22Rv1 (cell line): ENCODE measurements at regions not wholly inside any gene's neighbourhood (a gene's known extent, or its start where the extent isn't known, plus 50 kb on each side); places are given as distances from the start of the nearest gene placed in this dataset.

ENCODE experiments used
- H3K27ac ChIP-seq: fragments of 450-650 bp; 2 replicates; pipeline ENCODE4 v1.5.1; 2017
- CTCF ChIP-seq: fragments of 450-650 bp; IDR thresholded peaks from 2 replicates; pipeline ENCODE4 v1.5.1; 2017; ENCODE audit warnings: mild to moderate bottlenecking
- ZFX ChIP-seq: fragments of 450-650 bp; IDR thresholded peaks from 2 replicates; pipeline ENCODE4 v1.6.1; 2017; ENCODE audit warnings: antibody characterized with exemption, borderline replicate concordance

- TF ChIP-seq CTCF (no peak), ZFX (no peak)
- H3K27ac ChIP-seq, result no peak overlapping the region
Measured at GRCh38 chr4:20505927-20506326, 194.3 kb upstream of the PACRGL start.

DNA sequence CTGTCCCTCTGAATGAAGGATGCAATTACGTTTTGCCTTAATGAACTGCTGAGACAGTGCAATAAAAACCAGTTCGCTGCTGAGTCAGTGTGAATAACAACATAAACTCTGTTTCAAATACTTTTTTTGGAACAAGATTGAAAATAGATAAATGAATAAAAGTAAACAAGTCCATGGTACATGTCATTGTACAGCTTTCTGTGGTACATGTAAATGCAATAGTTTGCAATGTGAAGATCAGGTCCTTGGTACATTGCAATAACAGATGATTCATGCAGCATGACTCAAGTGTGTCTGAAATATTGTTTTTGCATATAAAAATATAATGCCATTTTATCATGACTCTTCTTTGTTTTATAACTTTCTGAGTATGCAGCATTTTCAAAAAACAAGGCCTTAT is 193.4 kb upstream of the PACRGL start:
- no peak for TF ChIP-seq CTCF
- no peak for TF ChIP-seq ZFX
- no peak overlapping the region for H3K27ac ChIP-seq

GRCh38 chr4:20509315-20509714 is 190.9 kb upstream of the PACRGL start:
- TF ChIP-seq ZFX (no peak), CTCF (no peak)
- no peak overlapping the region for H3K27ac ChIP-seq

DNA sequence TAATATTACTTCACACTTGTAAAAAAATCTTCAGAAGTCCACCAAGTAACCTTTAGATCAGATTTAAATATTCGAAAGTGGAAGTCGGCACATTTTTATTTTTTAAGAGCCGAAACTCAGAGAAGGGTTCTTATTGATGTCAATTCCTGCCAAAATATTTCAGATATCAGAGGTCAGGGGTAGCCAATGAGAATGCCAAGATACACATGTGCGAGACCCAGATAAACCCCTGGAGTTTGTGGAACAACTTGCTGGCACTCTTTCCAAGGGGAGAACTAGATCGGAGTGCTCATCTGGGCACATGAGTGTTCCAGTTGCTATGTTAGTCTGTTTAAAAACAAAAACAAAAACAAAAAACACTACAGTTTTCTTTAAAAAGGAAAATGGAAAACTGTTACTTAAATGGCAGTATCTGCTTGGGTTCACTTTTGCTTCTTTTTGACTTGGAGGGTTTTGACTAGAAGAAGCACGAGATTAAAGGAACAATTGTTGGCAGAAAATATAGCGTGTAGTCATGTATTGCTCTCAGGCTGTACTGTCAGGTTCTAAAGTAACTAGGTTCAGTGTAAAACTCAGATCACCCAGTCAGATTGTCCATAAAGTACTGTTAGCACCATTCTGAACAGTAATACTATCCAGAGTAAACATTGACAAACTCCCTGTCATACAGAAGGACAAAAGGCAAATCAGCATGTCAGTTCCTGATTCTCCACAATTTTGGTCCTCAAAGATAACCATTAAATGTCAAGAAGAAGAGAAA is 188.0 kb upstream of the PACRGL start:
- no peak overlapping the region for H3K27ac ChIP-seq
- TF ChIP-seq CTCF, result no peak
- no peak for TF ChIP-seq ZFX

DNA sequence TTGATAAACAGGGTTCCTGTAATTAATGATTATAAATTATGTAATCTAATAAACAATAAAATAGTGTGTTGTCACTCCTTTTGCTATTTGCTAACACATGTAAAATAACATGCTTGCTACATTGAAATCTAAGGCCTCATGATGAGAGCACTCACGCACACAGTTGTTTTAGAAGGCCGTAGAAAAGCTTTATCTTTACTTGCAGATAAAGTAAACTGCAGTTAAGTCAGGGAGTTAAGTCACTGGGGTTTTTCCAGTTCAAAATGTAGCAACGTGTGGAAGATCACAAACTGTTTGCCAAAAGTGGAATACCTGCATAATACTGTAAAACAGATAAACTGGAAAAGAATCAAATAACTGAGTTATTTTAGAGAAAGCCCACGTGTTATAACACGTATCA is 187.3 kb upstream of the PACRGL start:
- no peak overlapping the region for H3K27ac ChIP-seq
- TF ChIP-seq CTCF, result no peak
- no peak for TF ChIP-seq ZFX

DNA sequence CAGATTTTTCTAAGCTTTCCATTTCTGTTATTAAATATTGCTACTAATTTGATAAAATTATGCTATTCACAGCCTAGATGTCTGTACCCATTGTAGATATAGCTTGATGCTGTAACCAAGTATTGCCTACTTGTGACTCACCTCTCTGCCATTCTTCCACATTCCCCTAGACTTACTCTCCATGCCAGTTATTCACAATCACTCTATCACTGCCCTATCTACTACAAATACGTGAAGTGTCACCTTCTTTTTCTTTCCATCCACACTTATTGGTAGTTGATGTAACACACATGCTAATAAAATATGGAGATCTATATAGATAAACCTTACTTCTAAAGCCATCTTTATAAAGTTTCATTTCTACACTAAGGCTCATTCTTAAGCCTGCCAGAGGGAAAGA is 179.4 kb upstream of the PACRGL start:
- TF ChIP-seq CTCF, result no peak
- no peak for TF ChIP-seq ZFX
- H3K27ac ChIP-seq, result no peak overlapping the region

GRCh38 chr4:20528508-20528907 is 171.8 kb upstream of the PACRGL start:
- no peak for TF ChIP-seq ZFX
- H3K27ac ChIP-seq, result no peak overlapping the region

GRCh38 chr4:20529691-20530090 is 170.6 kb upstream of the PACRGL start:
- no peak for TF ChIP-seq CTCF
- TF ChIP-seq ZFX, result no peak
- H3K27ac ChIP-seq, result no peak overlapping the region
